GM21825 (cell line): ENCODE measurements at regions not wholly inside any gene's neighbourhood (a gene's known extent, or its start where the extent isn't known, plus 50 kb on each side); places are given as distances from the start of the nearest gene placed in this dataset.

Source experiments
- ATAC-seq: cut with Tn5 transposase; IDR thresholded peaks from one replicate; pipeline ENCODE4 v1.9.1; 2021; ENCODE audit warnings: mild to moderate bottlenecking, moderate library complexity; ENCODE audit not compliant: unreplicated experiment

DNA sequence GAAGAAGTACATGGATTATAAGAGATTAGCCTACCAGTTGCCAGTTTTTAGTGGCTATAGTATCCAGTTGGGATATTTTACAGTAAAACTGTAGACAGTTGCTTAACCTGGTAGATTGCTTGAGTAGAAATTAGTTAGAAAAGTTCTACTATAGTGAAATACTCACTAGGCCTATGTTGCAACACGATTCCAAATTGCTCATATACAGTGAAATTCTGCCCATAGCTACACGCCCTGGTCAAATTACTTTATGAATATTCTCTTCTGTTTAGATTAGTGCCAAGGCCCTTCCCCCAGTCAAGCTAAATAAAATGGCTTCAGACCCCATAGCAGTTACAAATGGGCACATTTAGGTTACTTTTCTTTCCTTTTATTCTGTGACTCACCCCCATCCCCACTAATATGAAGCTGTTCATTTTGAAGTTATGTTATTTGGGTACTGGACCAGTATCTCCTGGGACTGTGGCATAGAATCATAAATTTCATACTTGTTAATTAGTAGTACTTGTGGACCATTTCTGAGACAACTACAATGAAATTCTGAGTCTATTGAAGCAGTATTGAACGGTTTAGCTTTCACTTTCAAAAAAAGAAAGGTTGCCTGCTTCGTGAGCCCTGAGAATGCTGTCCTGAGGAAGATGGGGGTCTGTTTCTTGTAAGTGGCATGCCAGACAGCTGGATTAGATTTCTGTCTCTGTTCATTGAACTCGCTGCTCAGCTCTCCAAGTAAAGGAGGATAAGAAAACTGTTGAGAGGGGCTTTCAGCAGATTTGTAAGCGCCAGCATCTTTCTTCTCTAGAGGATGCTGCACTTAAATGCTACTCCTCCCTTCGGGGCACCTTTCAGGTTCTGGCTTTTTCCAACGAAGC lies 65.8 kb upstream of the CFAP20DC start:
- no peak for ATAC-seq

DNA sequence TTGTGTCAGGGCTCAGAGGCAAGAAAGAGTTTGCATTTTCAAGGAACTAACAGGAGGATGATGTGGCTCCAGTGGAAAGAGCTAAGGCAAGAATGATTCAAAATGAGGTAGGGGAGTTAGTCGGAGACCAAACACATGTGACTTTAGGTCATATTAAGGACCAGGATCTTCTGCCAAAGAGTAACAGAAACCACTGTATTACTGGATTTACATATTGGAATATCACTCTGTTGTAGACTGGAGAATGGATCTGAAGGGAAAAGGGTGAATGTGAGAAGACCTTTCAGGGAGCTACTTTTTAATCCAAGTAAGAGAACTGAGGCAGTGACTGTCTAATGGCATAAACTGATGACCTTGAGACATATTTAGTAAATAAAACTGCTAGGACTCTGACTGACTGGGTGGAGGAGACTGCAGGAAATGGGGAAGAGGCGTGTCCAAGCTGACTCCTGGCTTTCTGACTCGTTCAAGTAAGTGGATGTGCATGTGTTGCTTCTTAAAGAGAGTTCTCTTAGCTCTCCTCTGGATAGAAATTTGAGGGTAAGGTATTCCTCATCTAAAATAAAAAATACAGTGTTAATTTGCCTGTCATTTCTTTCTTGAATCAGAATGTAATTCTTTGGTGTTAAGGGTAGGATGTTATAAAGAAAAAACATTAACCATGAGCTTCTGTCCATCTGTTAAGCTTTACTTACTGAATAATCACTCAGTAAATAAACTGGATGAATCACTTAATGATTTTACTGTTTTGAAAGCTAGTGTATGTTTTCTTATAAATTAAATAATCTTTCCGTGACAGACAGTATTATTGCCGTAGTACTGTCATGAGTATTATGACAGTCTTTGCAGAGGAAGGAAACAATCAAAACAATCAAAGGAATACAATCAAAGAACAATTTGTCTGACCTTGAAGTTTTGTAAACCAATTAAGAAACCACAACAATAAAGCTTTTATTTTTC lies 58.3 kb upstream of the CFAP20DC start:
- no peak for ATAC-seq

DNA sequence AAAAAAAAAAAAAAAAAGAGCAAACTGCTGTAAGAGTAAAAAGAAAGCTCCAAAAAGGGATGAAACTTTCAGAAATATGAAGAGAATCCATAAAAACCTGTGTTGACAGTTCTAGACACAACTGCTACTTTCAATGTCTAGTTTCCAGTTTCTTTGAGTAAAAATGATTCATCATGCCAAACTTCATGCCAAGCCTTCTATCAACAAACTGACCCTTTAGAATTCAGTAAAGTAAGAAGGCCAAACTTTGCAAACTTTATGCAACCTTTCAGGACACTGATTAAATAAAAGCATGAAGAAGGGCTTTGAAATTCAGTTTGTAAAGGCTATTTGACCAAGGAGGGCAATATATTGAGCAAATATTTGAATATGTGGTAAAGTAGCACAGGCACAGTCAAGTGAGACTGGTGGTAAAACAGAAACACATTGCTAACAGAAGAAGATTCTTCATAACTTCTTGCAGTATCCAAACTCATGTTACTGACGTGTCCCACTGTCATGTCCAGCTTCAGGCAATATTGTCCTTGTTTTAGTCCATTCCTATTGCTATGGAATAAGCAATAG lies 56.3 kb upstream of the CFAP20DC start:
- ATAC-seq = no peak

DNA sequence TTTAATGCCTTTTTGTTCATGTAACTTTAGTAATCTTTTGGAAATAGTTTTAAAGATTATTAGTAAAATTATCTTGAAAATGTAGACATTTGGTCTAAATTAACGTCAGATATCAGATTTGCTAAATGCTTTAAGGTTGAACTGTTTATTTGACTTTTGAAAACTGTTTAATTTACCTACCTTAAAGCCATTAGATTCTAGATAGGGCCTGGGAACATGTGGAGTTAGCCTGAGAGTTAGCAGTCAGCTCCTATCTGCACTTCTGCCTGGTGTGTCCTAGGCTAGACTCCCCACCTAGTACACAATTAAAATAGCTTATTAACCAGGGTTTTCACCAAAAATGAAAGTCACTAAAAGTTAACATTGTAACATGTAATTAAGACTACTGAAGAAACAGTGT lies 53.7 kb upstream of the CFAP20DC start:
- ATAC-seq = no peak

DNA sequence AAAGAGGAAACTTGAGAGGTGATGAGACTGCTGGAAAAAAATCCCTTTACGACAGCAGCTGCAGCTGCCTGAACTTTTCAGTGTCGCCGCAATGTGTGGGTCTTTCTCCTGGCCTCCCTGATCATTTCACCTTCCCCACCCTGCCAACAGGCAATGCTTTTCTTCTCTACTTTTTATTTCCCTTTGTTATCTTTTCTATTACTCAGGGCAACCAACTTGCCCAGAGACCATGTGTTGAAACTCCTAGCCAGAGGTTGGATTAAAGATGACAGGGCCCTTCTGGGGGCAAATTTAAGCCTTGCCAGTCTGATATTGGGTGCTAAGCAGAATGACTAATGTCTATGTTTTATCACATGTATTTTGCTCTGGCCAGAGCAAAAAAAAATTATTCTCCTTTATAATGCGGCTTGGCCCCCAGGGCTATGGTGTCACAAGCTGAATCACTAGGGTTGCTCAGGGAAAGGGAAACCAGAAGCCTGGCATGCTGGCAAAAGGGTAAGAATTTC lies 51.5 kb upstream of the CFAP20DC start:
- ATAC-seq = no peak
